A673 (cell line): ENCODE measurements at regions not wholly inside any gene's neighbourhood (a gene's known extent, or its start where the extent isn't known, plus 50 kb on each side); places are given as distances from the start of the nearest gene placed in this dataset.

Experiments used
- BruUV-seq: library from RNA; stranded (reverse); fragments of 400-500 nt; replicated peaks from 2 replicates; lab custom pipeline; 2021; lab: Mats Ljungman, UMichigan
- CTCF ChIA-PET: fragments of 300-600 bp; sonication (Branson Sonifier 250); formaldehyde crosslinking; loops from one replicate; lab custom pipeline; 2022; ENCODE audit warnings: antibody characterized with exemption; lab: Charles Lee
- POLR2A ChIA-PET: fragments of 300-600 bp; sonication (Branson Sonifier 250); formaldehyde crosslinking; loops from one replicate; lab custom pipeline; 2022; ENCODE audit warnings: antibody characterized with exemption; ENCODE audit not compliant: low non-redundant PET; lab: Charles Lee
- DNase-seq: peaks from one replicate; pipeline ENCODE4 v3.0.0-alpha.2; 2015; ENCODE audit warnings: low spot score
- H3K27ac ChIP-seq: fragments of 200-600 bp; sonication (generic); 2 replicates; pipeline ENCODE4 v1.5.1; 2016; ENCODE audit warnings: mixed run types, low read depth, mild to moderate bottlenecking, mixed read lengths, antibody characterized with exemption, low read length; ENCODE audit not compliant: poor library complexity, severe bottlenecking
- H3K27me3 ChIP-seq: fragments of 200-600 bp; sonication (generic); replicated peaks from 2 replicates; pipeline ENCODE4 v1.6.1; 2017; ENCODE audit warnings: mixed run types, low read depth, mild to moderate bottlenecking, mixed read lengths, antibody characterized with exemption, low read length; ENCODE audit not compliant: insufficient read depth, poor library complexity
- H3K36me3 ChIP-seq: fragments of 200-600 bp; sonication (generic); 2 replicates; pipeline ENCODE4 v1.6.1; 2016; ENCODE audit warnings: mixed run types, mild to moderate bottlenecking, mixed read lengths, antibody characterized with exemption, low read length; ENCODE audit not compliant: insufficient read depth, poor library complexity, severe bottlenecking
- H3K4me1 ChIP-seq: fragments of 200-600 bp; sonication (generic); 2 replicates; pipeline ENCODE4 v1.6.1; 2017; ENCODE audit warnings: mixed run types, mild to moderate bottlenecking, mixed read lengths, antibody characterized with exemption, low read length; ENCODE audit not compliant: insufficient read depth, poor library complexity, severe bottlenecking
- H3K4me3 ChIP-seq: fragments of 200-600 bp; sonication (generic); 2 replicates; pipeline ENCODE4 v1.5.1; 2016; ENCODE audit warnings: low read depth, mixed run types, mild to moderate bottlenecking, mixed read lengths, low read length; ENCODE audit not compliant: poor library complexity, severe bottlenecking
- H3K9me3 ChIP-seq: fragments of 200-600 bp; sonication (generic); 2 replicates; pipeline ENCODE4 v1.6.1; 2016; ENCODE audit warnings: mixed run types, low read depth, mild to moderate bottlenecking, mixed read lengths, antibody characterized with exemption, low read length; ENCODE audit not compliant: poor library complexity, severe bottlenecking
- CTCF ChIP-seq: fragments of 300-800, 200-600 bp; sonication (generic); conservative IDR thresholded peaks from 2 replicates; pipeline ENCODE4 v1.5.1; 2017; ENCODE audit warnings: low read depth, mild to moderate bottlenecking, antibody characterized with exemption, low read length, moderate library complexity, mixed read lengths
- EZH2 ChIP-seq: fragments of 200-600 bp; sonication (generic); IDR thresholded peaks from 2 replicates; pipeline ENCODE4 v1.6.1; 2017; ENCODE audit warnings: borderline replicate concordance, low read depth, mild to moderate bottlenecking, mixed read lengths, antibody characterized with exemption, low read length; ENCODE audit not compliant: poor library complexity, severe bottlenecking
- intact Hi-C: fragments of 100-400 bp; cut with micrococcal nuclease; formaldehyde crosslinking; loops from one replicate; pipeline ENCODE4 v1.10.0; 2022; ENCODE audit not compliant: unreplicated experiment

GRCh38 chr13:100817928-100818327 is 143.3 kb upstream of the TMTC4 start:
- H3K4me1 ChIP-seq, result peaks cover 21% of the 10 kb centered on the region
- H3K36me3 ChIP-seq, result no peaks in the 10 kb centered on the region
- no peak overlapping the region for H3K27ac ChIP-seq
- ChIA-PET POLR2A (no interaction called here), CTCF (no interaction called here)
- H3K4me3 ChIP-seq, result no peak overlapping the region
- TF ChIP-seq EZH2 (no peak), CTCF (no peak)
- no peak for DNase-seq
- BruUV-seq, result no TSS peak
- no peaks in the 10 kb centered on the region for H3K9me3 ChIP-seq
- intact Hi-C loops, result no loop called here
- no peaks in the 10 kb centered on the region for H3K27me3 ChIP-seq

- DNase-seq, result peak; percentile 97
- Histone ChIP-seq H3K27ac (peak overlapping the region; percentile 74), H3K9me3 (no peaks in the 10 kb centered on the region), H3K27me3 (no peaks in the 10 kb centered on the region), H3K4me1 (peaks cover 26% of the 10 kb centered on the region), H3K36me3 (no peaks in the 10 kb centered on the region), H3K4me3 (no peak overlapping the region)
- ChIA-PET POLR2A (no interaction called here), CTCF (interaction anchor here (0.7 kb wide), 1 partner anchor 312 kb away, joined by 6 read pairs; no protein-coding TSS in a partner anchor)
- intact Hi-C loops, result no loop called here
- TF ChIP-seq EZH2, result no peak
- TF ChIP-seq CTCF, result no peak
- BruUV-seq, result no TSS peak
Measured at GRCh38 chr13:100815476-100816046, 141.0 kb upstream of the TMTC4 start.

GRCh38 chr13:100812982-100813584 is 138.5 kb upstream of the TMTC4 start:
- no peaks in the 10 kb centered on the region for H3K36me3 ChIP-seq
- DNase-seq, result no peak
- H3K9me3 ChIP-seq, result no peaks in the 10 kb centered on the region
- intact Hi-C loops, result no loop called here
- H3K27ac ChIP-seq, result no peak overlapping the region
- no peak for TF ChIP-seq CTCF
- TF ChIP-seq EZH2, result no peak
- peaks cover 26% of the 10 kb centered on the region for H3K4me1 ChIP-seq
- ChIA-PET POLR2A (no interaction called here), CTCF (no interaction called here)
- BruUV-seq, result no TSS peak
- H3K4me3 ChIP-seq, result no peak overlapping the region
- no peaks in the 10 kb centered on the region for H3K27me3 ChIP-seq
